ENCODE measurements at regions not wholly inside any gene's neighbourhood (a gene's known extent, or its start where the extent isn't known, plus 50 kb on each side); places are given as distances from the start of the nearest gene placed in this dataset.

DNA sequence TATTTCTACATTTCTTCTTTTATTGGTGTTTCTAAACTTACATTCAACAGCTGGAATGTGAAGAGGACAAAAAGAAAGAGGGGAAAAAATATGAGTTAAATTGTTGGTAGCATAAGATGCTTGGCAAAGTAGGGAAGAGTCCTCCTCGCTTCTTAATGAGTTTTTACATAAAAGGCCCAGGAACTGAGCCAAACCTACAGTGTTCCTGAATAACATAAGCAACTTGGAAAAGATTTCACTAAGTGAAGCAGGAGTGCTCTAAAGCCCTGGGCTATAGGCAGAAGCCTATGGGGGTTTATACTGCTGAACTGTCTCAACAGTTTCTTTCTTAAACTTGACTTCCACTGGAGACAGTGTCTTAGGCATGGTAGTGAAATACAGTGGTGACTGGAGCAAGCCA is 115.0 kb upstream of the USP25 start:
- H3K36me3 ChIP-seq = no peaks in the 10 kb centered on the region
- H3K27ac ChIP-seq = no peak overlapping the region
- ATAC-seq (no peak), DNase-seq (no peak)
- intact Hi-C loops (cut with DNase I) = loop anchor here in 1 of 10 donors (10.0 kb wide), 1 partner anchor 210 kb away; no protein-coding TSS in a partner anchor
- no peak overlapping the region for H3K4me3 ChIP-seq
- TF ChIP-seq, protein P1, sequence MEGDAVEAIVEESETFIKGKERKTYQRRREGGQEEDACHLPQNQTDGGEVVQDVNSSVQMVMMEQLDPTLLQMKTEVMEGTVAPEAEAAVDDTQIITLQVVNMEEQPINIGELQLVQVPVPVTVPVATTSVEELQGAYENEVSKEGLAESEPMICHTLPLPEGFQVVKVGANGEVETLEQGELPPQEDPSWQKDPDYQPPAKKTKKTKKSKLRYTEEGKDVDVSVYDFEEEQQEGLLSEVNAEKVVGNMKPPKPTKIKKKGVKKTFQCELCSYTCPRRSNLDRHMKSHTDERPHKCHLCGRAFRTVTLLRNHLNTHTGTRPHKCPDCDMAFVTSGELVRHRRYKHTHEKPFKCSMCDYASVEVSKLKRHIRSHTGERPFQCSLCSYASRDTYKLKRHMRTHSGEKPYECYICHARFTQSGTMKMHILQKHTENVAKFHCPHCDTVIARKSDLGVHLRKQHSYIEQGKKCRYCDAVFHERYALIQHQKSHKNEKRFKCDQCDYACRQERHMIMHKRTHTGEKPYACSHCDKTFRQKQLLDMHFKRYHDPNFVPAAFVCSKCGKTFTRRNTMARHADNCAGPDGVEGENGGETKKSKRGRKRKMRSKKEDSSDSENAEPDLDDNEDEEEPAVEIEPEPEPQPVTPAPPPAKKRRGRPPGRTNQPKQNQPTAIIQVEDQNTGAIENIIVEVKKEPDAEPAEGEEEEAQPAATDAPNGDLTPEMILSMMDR (IDR thresholded peaks at IDR 0.05) = no peak
- TF ChIP-seq POLR2A (IDR thresholded peaks at IDR 0.05) = no peak
- H3K4me1 ChIP-seq = no peaks in the 10 kb centered on the region
- H3K27me3 ChIP-seq = no peaks in the 10 kb centered on the region
- 58 to 74% (median 65%) methylated on average over 1 of the region's 1 CpG for whole genome bisulfite sequencing, 4 donors
- peaks cover 0 to 18% (median 0%) of the 10 kb centered on the region in 12 donors for H3K9me3 ChIP-seq

DNA sequence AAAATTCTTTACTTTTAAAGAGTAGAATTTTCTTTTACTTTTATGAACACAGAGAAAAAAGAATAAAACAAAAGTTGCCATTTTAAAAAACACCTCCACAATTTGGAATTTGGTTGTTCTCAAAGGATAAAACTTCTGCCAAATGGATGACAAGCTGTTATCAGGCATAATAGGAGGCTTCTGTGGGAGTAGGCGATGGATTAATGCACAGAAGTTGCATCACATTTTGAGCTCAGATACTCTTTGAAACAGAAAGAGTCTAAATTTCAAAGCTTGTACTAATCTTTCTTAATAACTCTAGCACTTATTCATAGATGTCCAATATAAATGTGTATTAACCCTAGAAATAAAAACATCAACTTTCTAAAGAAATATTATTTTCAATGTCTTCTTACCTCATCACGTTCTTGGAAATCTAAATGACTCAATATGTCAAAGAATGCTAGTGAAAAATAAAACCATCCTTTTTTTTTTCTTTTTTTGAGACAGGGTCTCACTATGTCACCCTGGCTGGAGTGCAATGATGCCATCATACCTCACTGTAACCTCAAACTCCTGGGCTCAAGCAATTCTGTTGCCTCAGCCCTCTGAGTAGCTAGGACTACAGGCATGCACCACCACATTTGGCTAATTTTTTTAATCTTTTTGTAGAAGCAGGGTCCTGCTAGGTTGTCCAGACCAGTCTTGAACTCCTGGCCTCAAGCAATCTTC is 112.8 kb upstream of the USP25 start:
- intact Hi-C loops (cut with DNase I) = loop anchor here in 1 of 10 donors (10.0 kb wide), 1 partner anchor 208 kb away; no protein-coding TSS in a partner anchor
- no peak for ATAC-seq

DNA sequence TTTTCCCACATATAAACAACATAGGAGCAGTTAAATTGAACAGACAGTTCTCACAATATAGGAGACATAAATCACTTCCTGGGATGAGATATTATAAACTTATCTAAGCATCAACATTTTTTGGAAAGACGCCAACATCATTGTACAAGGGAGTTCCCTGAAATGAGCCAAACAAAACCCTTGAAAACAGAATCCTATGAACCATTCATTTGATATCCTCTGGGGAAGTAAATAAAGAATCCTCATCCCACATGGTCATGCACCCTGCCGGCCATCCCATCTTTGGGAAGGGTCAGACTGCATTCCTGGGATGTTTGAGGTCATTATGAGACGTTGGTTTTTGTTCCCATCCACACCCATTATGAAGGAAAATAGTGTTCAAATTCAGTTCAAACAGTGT is 111.8 kb upstream of the USP25 start:
- intact Hi-C loops (cut with DNase I) = loop anchor here in 1 of 10 donors (10.0 kb wide), 1 partner anchor 207 kb away; no protein-coding TSS in a partner anchor
- no peaks in the 10 kb centered on the region for H3K4me1 ChIP-seq

More for the DNA sequence above, 112.8 kb upstream of the USP25 start:
- Histone ChIP-seq H3K27ac (no peak overlapping the region), H3K4me3 (no peak overlapping the region), H3K36me3 (no peaks in the 10 kb centered on the region), H3K9me3 (peaks cover 0 to 6% (median 0%) of the 10 kb centered on the region in 12 donors), H3K4me1 (no peaks in the 10 kb centered on the region), H3K27me3 (no peaks in the 10 kb centered on the region)
- no peak for DNase-seq
- whole genome bisulfite sequencing, 4 donors = 66 to 83% (median 72%) methylated on average over 2 of the region's 2 CpGs
- TF ChIP-seq, protein P1 (IDR thresholded peaks at IDR 0.05) = no peak
- no peak for TF ChIP-seq POLR2A (IDR thresholded peaks at IDR 0.05)

DNA sequence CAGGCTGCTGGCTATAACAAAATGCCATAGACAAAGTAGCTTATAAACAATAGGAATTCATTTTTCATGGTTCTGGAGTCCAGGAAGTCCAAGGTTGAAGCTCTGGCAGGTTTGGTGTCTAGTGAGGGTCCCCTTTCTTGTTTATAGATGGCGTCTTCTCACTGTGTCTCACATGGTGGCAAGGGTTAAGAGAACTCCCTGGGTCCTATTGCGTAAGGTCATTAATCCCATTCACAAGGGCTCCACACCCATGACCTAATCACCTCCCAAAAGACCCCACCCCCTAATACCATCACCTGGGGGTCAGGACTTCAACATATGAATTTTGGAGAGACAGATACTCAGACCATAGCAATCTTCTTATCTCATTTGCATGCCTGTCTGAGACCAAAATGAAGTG is 108.9 kb upstream of the USP25 start:
- Histone ChIP-seq H3K4me1 (no peaks in the 10 kb centered on the region), H3K27me3 (no peaks in the 10 kb centered on the region), H3K27ac (no peak overlapping the region), H3K36me3 (no peaks in the 10 kb centered on the region), H3K4me3 (no peak overlapping the region), H3K9me3 (no peaks in the 10 kb centered on the region)
- ATAC-seq (no peak), DNase-seq (no peak)
- intact Hi-C loops (cut with DNase I) = no loop called here
- TF ChIP-seq POLR2A (IDR thresholded peaks at IDR 0.05) = no peak
- TF ChIP-seq, protein P1 (IDR thresholded peaks at IDR 0.05) = no peak
- 97 to 100% (median 99%) methylated on average over 2 of the region's 2 CpGs for WGBS, 4 donors

More for the DNA sequence above, 111.8 kb upstream of the USP25 start:
- WGBS, 4 donors = 24 to 40% (median 34%) methylated on average over 3 of the region's 3 CpGs
- DNase-seq = no peak
- no peak for ATAC-seq
- H3K4me3 ChIP-seq = no peak overlapping the region
- H3K27me3 ChIP-seq = no peaks in the 10 kb centered on the region
- TF ChIP-seq POLR2A (IDR thresholded peaks at IDR 0.05) = no peak
- TF ChIP-seq, protein P1 (IDR thresholded peaks at IDR 0.05) = no peak
- H3K27ac ChIP-seq = no peak overlapping the region
- H3K36me3 ChIP-seq = no peaks in the 10 kb centered on the region
- no peaks in the 10 kb centered on the region for H3K9me3 ChIP-seq

Measured in heart left ventricle (tissue), 16 donors.